C4-2B (cell line): ENCODE measurements at regions not wholly inside any gene's neighbourhood (a gene's known extent, or its start where the extent isn't known, plus 50 kb on each side); places are given as distances from the start of the nearest gene placed in this dataset.

ENCODE experiments used
- CTCF ChIP-seq: fragments of 450-650 bp; conservative IDR thresholded peaks from 2 replicates; pipeline ENCODE4 v1.5.1; 2017; ENCODE audit warnings: mild to moderate bottlenecking
- ZFX ChIP-seq: fragments of 450-650 bp; IDR thresholded peaks from 2 replicates; pipeline ENCODE4 v1.6.1; 2017

DNA sequence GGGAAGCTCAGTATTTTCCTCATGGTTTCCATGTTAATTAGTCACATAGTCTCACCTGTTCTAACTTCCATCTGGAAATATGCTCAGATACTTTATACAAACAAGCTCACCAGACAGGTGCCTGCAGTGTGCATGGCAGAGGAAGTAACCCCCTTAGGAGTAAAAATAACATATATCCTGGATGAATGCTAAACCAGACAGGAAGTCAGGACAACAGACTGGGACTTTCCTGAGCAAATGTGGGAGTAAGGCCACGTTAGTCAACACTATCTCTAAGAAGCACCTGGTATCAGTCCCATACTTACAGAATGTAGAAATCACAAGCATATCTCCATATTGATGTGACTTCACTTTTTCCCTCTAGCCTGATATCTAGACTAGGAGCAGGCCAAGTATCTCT lies 128.4 kb downstream of the SEC61B start:
- no peak for TF ChIP-seq CTCF
- no peak for TF ChIP-seq ZFX
